T follicular helper cell (primary cell): ENCODE measurements at regions not wholly inside any gene's neighbourhood (a gene's known extent, or its start where the extent isn't known, plus 50 kb on each side); places are given as distances from the start of the nearest gene placed in this dataset.

Experiments used
- DNase-seq: peaks from one replicate; pipeline ENCODE4 v3.0.0-alpha.2; 2020; ENCODE audit warnings: low read depth

DNA sequence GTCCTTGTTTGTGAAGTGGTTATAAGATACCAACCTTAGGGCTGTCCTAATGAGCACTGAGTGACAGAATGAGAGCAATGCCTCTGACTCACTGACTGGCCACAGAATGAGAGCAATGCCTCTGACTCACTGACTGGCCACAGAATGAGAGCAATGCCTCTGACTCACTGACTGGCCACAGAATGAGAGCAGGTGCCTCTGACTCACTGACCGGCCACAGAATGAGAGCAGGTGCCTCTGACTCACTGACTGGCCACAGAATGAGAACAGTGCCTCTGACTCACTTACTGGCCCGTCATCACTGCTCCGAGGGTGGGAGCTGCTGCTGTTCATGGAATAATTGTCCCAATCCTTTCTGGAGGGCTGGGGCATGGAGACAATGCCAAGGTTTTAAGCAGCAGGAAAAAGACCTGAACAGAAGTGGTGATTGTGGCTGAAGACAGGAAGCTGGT is 265.2 kb upstream of the PPP2R2D start:
- DNase-seq: no peak

GRCh38 chr10:131636116-131636515 is 264.7 kb upstream of the PPP2R2D start:
- no peak for DNase-seq

GRCh38 chr10:131636841-131637724 is 263.7 kb upstream of the PPP2R2D start:
- DNase-seq: no peak

DNA sequence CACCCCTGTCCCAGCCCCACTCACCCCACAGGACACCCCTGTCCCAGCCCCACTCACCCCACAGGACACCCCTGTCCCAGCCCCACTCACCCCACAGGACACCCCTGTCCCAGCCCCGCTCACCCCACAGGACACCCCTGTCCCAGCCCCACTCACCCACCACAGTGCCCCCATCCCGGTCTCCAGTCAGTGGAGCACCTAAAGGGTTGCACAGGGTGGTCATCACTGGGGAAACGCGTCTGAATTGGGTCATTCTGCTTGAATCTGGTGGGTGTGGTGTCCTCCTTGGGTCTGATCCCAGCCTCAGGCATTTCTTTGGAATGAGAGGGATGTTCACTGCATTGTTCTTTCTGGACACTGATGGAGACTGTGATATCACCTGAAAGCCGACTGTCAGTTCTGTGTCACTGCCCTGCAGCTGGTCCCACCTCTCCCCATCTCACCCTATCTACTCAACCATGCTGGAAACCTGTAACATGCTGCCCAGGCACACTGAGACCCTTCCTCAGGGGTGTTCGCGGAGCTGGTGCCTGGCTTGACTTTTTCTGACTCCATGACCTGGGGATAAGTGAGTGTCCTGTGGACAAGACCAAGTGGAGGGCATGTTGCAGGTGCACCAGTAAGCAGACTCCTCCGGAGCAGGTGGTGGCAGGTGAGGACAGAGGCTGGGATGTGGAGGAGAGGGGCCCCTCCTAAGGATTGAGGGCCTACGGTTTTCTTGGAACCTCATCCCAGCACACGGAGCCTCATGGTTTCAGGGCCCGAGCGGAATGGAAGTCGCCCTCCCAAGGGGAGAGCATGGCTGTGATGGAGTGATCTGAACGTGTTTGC is 262.5 kb upstream of the PPP2R2D start:
- no peak for DNase-seq

GRCh38 chr10:131638880-131639278 is 261.9 kb upstream of the PPP2R2D start:
- DNase-seq: no peak

DNA sequence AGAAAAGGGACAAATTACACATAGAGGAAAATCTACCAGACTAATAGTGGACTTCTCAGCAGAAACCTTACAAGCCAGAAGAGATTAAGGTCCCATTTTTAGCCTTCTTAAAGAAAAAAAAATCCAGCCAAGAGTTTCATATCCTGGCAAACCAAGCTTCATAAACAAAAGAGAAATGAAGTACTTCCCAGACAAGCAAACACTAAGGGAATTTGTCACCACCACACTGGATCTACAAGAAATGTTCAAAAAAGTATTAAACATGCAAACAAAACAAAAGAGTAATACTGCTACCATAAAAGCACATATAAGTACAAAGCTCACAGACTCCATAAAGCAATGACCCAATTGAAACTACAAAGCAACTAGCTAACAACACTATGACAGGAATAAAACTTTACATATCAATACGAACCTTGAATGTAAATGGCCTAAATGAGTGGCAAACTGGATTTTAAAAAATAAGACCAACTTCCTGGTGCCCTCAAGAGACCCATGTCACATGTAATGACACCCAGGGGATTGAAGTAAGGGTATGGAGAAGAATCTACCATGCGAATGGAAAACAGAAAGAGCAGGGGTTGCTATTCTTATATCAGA is 260.7 kb upstream of the PPP2R2D start:
- no peak for DNase-seq

- no peak for DNase-seq
These were observed 259.6 kb upstream of the PPP2R2D start for GRCh38 chr10:131641231-131641630.

- no peak for DNase-seq
These were observed 258.9 kb upstream of the PPP2R2D start for GRCh38 chr10:131641898-131642297.

- no peak for DNase-seq
These were observed 257.8 kb upstream of the PPP2R2D start for GRCh38 chr10:131642966-131643365.

- no peak for DNase-seq
These were observed 256.5 kb upstream of the PPP2R2D start for GRCh38 chr10:131644289-131644688.

- no peak for DNase-seq
These were observed 255.7 kb upstream of the PPP2R2D start for GRCh38 chr10:131644864-131645658.

GRCh38 chr10:131645756-131646155 is 255.1 kb upstream of the PPP2R2D start:
- DNase-seq: no peak

GRCh38 chr10:131646551-131647525 is 254.0 kb upstream of the PPP2R2D start:
- DNase-seq: no peak

DNA sequence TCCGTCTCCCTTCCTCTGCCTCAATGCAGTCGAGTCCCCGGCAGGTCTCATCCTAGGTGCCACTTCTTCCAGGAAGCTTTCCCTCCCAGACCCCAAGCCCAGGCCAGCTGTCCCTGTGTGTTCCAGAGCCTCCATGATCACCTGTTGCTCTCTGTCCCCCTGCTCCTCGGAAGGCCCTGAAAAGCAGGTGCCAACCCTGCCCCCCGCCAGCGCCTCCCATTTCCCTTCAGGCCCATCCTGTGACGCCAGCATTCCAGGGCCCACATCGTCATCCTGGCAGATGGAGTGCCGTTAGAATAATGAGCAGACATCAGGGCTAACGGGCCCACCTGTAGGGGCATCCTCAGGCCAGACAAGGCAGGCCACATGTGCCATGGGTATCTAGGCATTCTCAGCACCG is 253.0 kb upstream of the PPP2R2D start:
- DNase-seq: no peak

DNA sequence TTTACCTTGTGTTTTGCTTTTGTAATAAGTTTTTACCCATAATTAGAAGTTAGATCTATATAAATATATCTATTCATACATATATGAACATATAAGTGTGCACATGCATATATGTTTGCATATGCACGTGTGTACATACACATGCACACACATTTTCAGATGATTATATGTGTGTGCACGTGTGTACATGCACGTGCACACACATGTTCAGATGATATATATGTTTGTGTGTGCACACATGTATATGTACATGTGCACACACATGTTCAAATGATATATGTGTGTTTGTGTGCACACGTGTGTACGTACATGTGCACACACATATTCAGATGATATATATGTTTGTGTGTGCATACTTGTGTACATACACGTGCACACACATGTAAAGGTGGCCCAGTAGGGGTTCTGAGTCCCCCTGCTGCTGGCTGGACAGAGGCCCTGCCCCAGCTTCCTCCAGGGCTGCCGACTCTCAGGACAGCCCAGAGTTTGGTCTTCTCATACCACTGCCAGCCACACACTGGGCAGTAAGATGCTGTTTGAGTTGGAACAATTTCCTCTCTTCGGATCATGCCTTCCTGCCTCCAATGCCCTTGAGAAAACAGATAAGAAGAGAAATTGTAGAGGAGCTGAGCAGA is 252.3 kb upstream of the PPP2R2D start:
- DNase-seq: no peak

DNA sequence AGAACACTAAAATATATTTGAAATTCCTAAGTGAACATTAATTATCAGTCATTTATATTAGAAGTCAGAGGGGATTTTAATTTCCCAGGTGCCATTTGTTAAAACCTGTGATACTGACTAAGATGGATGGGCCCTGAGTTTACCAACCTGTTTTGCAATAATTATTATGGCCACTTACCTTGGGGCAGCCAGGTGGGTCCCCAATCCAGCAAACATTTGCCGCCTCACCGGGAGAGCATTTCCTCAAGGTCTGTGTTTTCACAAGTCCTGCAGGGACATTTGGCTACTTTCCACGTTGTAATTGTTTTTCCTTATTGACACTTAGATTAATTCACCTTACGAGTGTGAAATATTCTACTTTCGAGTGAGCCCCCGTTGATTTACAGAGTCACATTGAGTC is 251.2 kb upstream of the PPP2R2D start:
- DNase-seq: no peak

- DNase-seq: no peak
These were observed 250.6 kb upstream of the PPP2R2D start for GRCh38 chr10:131650169-131650705.

GRCh38 chr10:131650771-131651673 is 249.8 kb upstream of the PPP2R2D start:
- no peak for DNase-seq
